Fibroblast of villous mesenchyme (primary cell): ENCODE measurements at regions not wholly inside any gene's neighbourhood (a gene's known extent, or its start where the extent isn't known, plus 50 kb on each side); places are given as distances from the start of the nearest gene placed in this dataset.

Experiments
- DNase-seq: peaks from one replicate; pipeline ENCODE4 v3.0.0-alpha.2; 2010; ENCODE audit warnings: low read depth
- H3K4me3 ChIP-seq: 2 replicates; pipeline ENCODE4 v1.5.1; 2011; ENCODE audit warnings: low read depth, mild to moderate bottlenecking, low read length
- CTCF ChIP-seq: IDR thresholded peaks from 2 replicates; pipeline ENCODE4 v1.5.1; 2012; ENCODE audit warnings: low read depth, mild to moderate bottlenecking, low read length; ENCODE audit not compliant: insufficient read depth

GRCh38 chr1:80363689-80364475 lies 1357.4 kb upstream of the ADGRL4 start:
- DNase-seq, result no peak
- TF ChIP-seq CTCF, result no peak
- H3K4me3 ChIP-seq, result no peak overlapping the region

GRCh38 chr1:80359666-80360065 lies 1353.1 kb upstream of the ADGRL4 start:
- H3K4me3 ChIP-seq, result no peak overlapping the region
- TF ChIP-seq CTCF, result no peak
- no peak for DNase-seq

- DNase-seq, result no peak
- H3K4me3 ChIP-seq, result no peak overlapping the region
- no peak for TF ChIP-seq CTCF
Observed at GRCh38 chr1:80349218-80349617, 1342.7 kb upstream of the ADGRL4 start.

- no peak for DNase-seq
- TF ChIP-seq CTCF, result no peak
- H3K4me3 ChIP-seq, result no peak overlapping the region
Observed at GRCh38 chr1:80341021-80341420, 1334.5 kb upstream of the ADGRL4 start.

DNA sequence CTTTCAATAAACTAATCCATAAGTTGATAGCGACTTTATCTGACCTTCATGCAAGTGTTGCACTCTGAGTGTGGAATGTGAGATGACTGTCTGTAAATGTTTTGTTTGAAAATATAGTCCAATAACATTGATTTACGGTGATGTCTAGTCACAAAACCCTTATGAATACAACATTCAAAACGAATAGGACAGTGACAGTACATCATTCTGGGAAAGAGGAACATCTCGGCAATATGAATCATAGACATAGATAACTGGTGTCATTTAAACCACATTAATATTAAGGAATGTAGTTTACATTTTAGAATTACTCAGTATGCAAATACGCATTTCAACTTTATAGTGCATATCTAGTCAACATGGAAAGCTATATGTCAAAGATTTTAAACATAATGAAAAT lies 1311.6 kb upstream of the ADGRL4 start:
- no peak overlapping the region for H3K4me3 ChIP-seq
- no peak for TF ChIP-seq CTCF
- no peak for DNase-seq

- no peak overlapping the region for H3K4me3 ChIP-seq
- no peak for TF ChIP-seq CTCF
- no peak for DNase-seq
Observed at GRCh38 chr1:80310703-80311245, 1304.2 kb upstream of the ADGRL4 start.
